GM12878 (cell line): ENCODE measurements at regions not wholly inside any gene's neighbourhood (a gene's known extent, or its start where the extent isn't known, plus 50 kb on each side); places are given as distances from the start of the nearest gene placed in this dataset.

Source experiments
- ATAC-seq: fragments of 200-7000 bp; cut with Tn5 transposase; 3 replicates; pipeline ENCODE4 v1.9.1; 2020; ENCODE audit warnings: mild to moderate bottlenecking, moderate library complexity
- BruUV-seq: library from RNA; stranded (reverse); fragments of 400-500 nt; replicated peaks from 2 replicates; lab custom pipeline; 2021; lab: Mats Ljungman, UMichigan
- CTCF ChIA-PET: fragments of 300-600 bp; sonication (Branson Sonifier 250); formaldehyde crosslinking; extraction: SDS; loops from one replicate; lab custom pipeline; 2021; ENCODE audit warnings: inconsistent platforms; lab: Yijun Ruan, JAX
- POLR2A ChIA-PET: fragments of 350-600 bp; formaldehyde crosslinking; extraction: SDS; loops from one replicate; lab custom pipeline; 2021; ENCODE audit warnings: inconsistent platforms; lab: Charles Lee
- RAD21 ChIA-PET: fragments of 300-600 bp; sonication (Branson Sonifier 250); formaldehyde crosslinking; loops from one replicate; lab custom pipeline; 2023; ENCODE audit warnings: antibody characterized with exemption; ENCODE audit not compliant: unreplicated experiment; lab: Charles Lee
- SMC1A ChIA-PET: fragments of 300-600 bp; sonication (Branson Sonifier 250); formaldehyde crosslinking; loops from one replicate; lab custom pipeline; 2023; ENCODE audit not compliant: unreplicated experiment, uncharacterized antibody; lab: Charles Lee
- DNase-seq: peaks from one replicate; pipeline ENCODE4 v3.0.0-alpha.2; 2011; ENCODE audit warnings: low read depth, low spot score
- FAIRE-seq: peaks from 3 replicates; lab custom pipeline; 2011; peaks lifted over from hg19 to GRCh38; lab: Jason Lieb, UNC
- H2AFZ ChIP-seq: 2 replicates; pipeline ENCODE4 v1.6.0; 2011; ENCODE audit warnings: low read depth, low read length, control low read depth; ENCODE audit not compliant: control insufficient read depth
- H3K27ac ChIP-seq: 2 replicates; pipeline ENCODE4 v1.5.1; 2011; ENCODE audit warnings: control low read depth; ENCODE audit not compliant: control insufficient read depth, insufficient read depth
- H3K27me3 ChIP-seq, 2 experiments: replicated peaks in 1 of 2; 2 replicates each; pipeline versions ENCODE4 v1.6.0 to v1.6.1; 2011; ENCODE audit warnings: low read length in 1 of 2; ENCODE audit not compliant: control insufficient read depth in 2 of 2, insufficient read depth in 2 of 2
- H3K36me3 ChIP-seq, 2 experiments: 2 replicates each; pipeline ENCODE4 v1.5.1; 2011; ENCODE audit warnings: low read length in 1 of 2; ENCODE audit not compliant: control insufficient read depth in 2 of 2, insufficient read depth in 2 of 2
- H3K4me1 ChIP-seq: 2 replicates; pipeline ENCODE4 v1.6.1; 2011; ENCODE audit warnings: mild to moderate bottlenecking, low read length, moderate library complexity, mixed read lengths; ENCODE audit not compliant: control insufficient read depth, insufficient read depth
- H3K4me2 ChIP-seq: 2 replicates; pipeline ENCODE4 v1.6.0; 2011; ENCODE audit warnings: control low read depth; ENCODE audit not compliant: control insufficient read depth, insufficient read depth
- H3K4me3 ChIP-seq: fragments of 200-600 bp; sonication (generic); 2 replicates; pipeline ENCODE4 v1.5.1; 2016
- H3K79me2 ChIP-seq: 2 replicates; pipeline ENCODE4 v1.6.0; 2011; ENCODE audit warnings: low read length; ENCODE audit not compliant: control insufficient read depth, insufficient read depth
- H3K9ac ChIP-seq: 2 replicates; pipeline ENCODE4 v1.8.0; 2011; ENCODE audit warnings: low read length, control low read depth, mixed read lengths; ENCODE audit not compliant: control insufficient read depth, insufficient read depth
- H3K9me3 ChIP-seq: replicated peaks from 3 replicates; pipeline ENCODE4 v1.5.1; 2011; ENCODE audit warnings: mild to moderate bottlenecking, low read length; ENCODE audit not compliant: control insufficient read depth, insufficient read depth
- H4K20me1 ChIP-seq: 2 replicates; pipeline ENCODE4 v1.6.0; 2011; ENCODE audit not compliant: control insufficient read depth, insufficient read depth
- ATF7 ChIP-seq: fragments of 450-650 bp; IDR thresholded peaks from 2 replicates; pipeline ENCODE4 v1.6.1; 2016; ENCODE audit warnings: low read depth, mild to moderate bottlenecking
- BACH1 ChIP-seq: fragments of 450-650 bp; IDR thresholded peaks from 2 replicates; pipeline ENCODE4 v1.6.1; 2017; ENCODE audit warnings: mild to moderate bottlenecking, borderline replicate concordance
- BCL11A ChIP-seq: IDR thresholded peaks from 2 replicates; pipeline ENCODE4 v1.6.1; 2011; ENCODE audit warnings: low read depth, low read length
- CHD2 ChIP-seq: IDR thresholded peaks from 2 replicates; pipeline ENCODE4 v1.6.1; 2011; ENCODE audit warnings: low read depth, low read length, improper control_type of control experiment, borderline replicate concordance
- CTCF ChIP-seq, 3 experiments: IDR thresholded peaks in 2 of 3; conservative IDR thresholded peaks in 1 of 3; 2 replicates each; pipeline ENCODE4 v1.5.1; 2011; ENCODE audit warnings: low read depth in 3 of 3, low read length in 3 of 3, mild to moderate bottlenecking in 3 of 3, control low read depth in 2 of 3, moderate library complexity in 2 of 3, inconsistent platforms in 1 of 3, mixed read lengths in 1 of 3; ENCODE audit not compliant: control insufficient read depth in 2 of 3, insufficient read depth in 1 of 3; ENCODE audit errors: extremely low read depth in 1 of 3
- ELK1 ChIP-seq: IDR thresholded peaks from 2 replicates; pipeline ENCODE4 v1.6.1; 2012; ENCODE audit warnings: low read depth, low read length, improper control_type of control experiment
- MYB ChIP-seq: fragments of 150-350 bp; IDR thresholded peaks from 2 replicates; pipeline ENCODE4 v1.6.1; 2014; ENCODE audit warnings: mild to moderate bottlenecking, low read depth, low read length, borderline replicate concordance
- PBX3 ChIP-seq: IDR thresholded peaks from 2 replicates; pipeline ENCODE4 v1.6.1; 2011; ENCODE audit warnings: mild to moderate bottlenecking, low read depth, low read length, moderate library complexity; ENCODE audit not compliant: insufficient replicate concordance
- POLR2AphosphoS5 ChIP-seq: IDR thresholded peaks from 2 replicates; pipeline ENCODE4 v1.6.1; 2011; ENCODE audit warnings: mild to moderate bottlenecking, low read length, inconsistent platforms
- STAT3 ChIP-seq: IDR thresholded peaks from 2 replicates; pipeline ENCODE4 v1.6.1; 2011; ENCODE audit warnings: low read depth, low read length, improper control_type of control experiment
- ZNF217 ChIP-seq: fragments of 450-650 bp; IDR thresholded peaks from 2 replicates; pipeline ENCODE4 v1.6.1; 2017; ENCODE audit warnings: antibody characterized with exemption, mild to moderate bottlenecking
- ZNF274 ChIP-seq: IDR thresholded peaks from one replicate; pipeline ENCODE4 v1.8.0; 2011; ENCODE audit not compliant: insufficient read length, insufficient read depth
- WGBS: methylation state at CpG from one replicate; pipeline ENCODE4 v1.1.6; 2016; ENCODE audit warnings: low lambda C conversion rate; ENCODE audit not compliant: insufficient replicate concordance, insufficient coverage; ENCODE audit errors: missing lambda C conversion rate; 5-methylcytosine and 5-hydroxymethylcytosine counted together
- in situ Hi-C: fragments of 300-500 bp; cut with MboI; formaldehyde crosslinking; loops from 9 replicates; pipeline ENCODE4 v1.14.3; 2018; ENCODE audit warnings: mixed read lengths
- intact Hi-C: fragments of 100-400 bp; cut with micrococcal nuclease; formaldehyde crosslinking; loops from one replicate; pipeline ENCODE4 v1.14.2; 2022; ENCODE audit not compliant: unreplicated experiment

GRCh38 chr5:175219366-175219765 is 224.6 kb downstream of the DRD1 start:
- BruUV-seq: no TSS peak
- Histone ChIP-seq H3K4me1 (no peaks in the 10 kb centered on the region), H3K4me3 (no peak overlapping the region), H3K27me3 (no peaks in the 10 kb centered on the region), H3K36me3 (no peaks in the 10 kb centered on the region), H3K4me2 (no peak overlapping the region), H3K79me2 (no peaks in the 10 kb centered on the region), H3K9me3 (no peaks in the 10 kb centered on the region), H3K9ac (no peak overlapping the region), H4K20me1 (no peaks in the 10 kb centered on the region), H2AFZ (no peak overlapping the region), H3K27ac (no peak overlapping the region)
- DNase-seq: no peak
- in situ Hi-C loops (no loop called here), intact Hi-C loops (no loop called here)
- ATAC-seq: no peak
- ChIA-PET POLR2A (no interaction called here), SMC1A (no interaction called here), RAD21 (no interaction called here), CTCF (no interaction called here)
- FAIRE-seq: no peak
- WGBS: 0% methylated on average over 2 of the region's 2 CpGs
- no peak for TF ChIP-seq MYB

- Histone ChIP-seq H3K27ac (no peak overlapping the region), H3K36me3 (no peaks in the 10 kb centered on the region), H2AFZ (no peak overlapping the region), H3K4me1 (no peaks in the 10 kb centered on the region), H3K9ac (no peak overlapping the region), H4K20me1 (no peaks in the 10 kb centered on the region), H3K4me3 (no peak overlapping the region), H3K9me3 (no peaks in the 10 kb centered on the region), H3K27me3 (no peaks in the 10 kb centered on the region), H3K4me2 (no peak overlapping the region), H3K79me2 (no peaks in the 10 kb centered on the region)
- no peak for FAIRE-seq
- no peak for DNase-seq
- no TSS peak for BruUV-seq
- ATAC-seq: no peak
- 68% methylated on average over 6 of the region's 6 CpGs for WGBS
- ChIA-PET CTCF (no interaction called here), SMC1A (interaction anchor here (0.7 kb wide), 1 partner anchor 877 kb away, joined by 3 read pairs; no protein-coding TSS in a partner anchor), RAD21 (no interaction called here), POLR2A (no interaction called here)
- in situ Hi-C loops: no loop called here
- intact Hi-C loops: no loop called here
- TF ChIP-seq CHD2 (no peak), ATF7 (no peak), BCL11A (no peak), BACH1 (no peak), ZNF274 (no peak), ELK1 (no peak), CTCF (IDR thresholded peaks at IDR 0.05 in 2 of 3, conservative IDR thresholded peaks at IDR 0.05 in 1 of 3; ENCODE audit: control insufficient read depth in 2 of 3, extremely low read depth in 1 of 3, insufficient read depth in 1 of 3, low read depth in 3 of 3, low read length in 3 of 3) (no peak), PBX3 (no peak), STAT3 (no peak), ZNF217 (no peak), POLR2AphosphoS5 (no peak)
Observed at GRCh38 chr5:175216991-175217390, 227.0 kb downstream of the DRD1 start.
